IMR-90 (cell line): ENCODE measurements at regions not wholly inside any gene's neighbourhood (a gene's known extent, or its start where the extent isn't known, plus 50 kb on each side); places are given as distances from the start of the nearest gene placed in this dataset.

Experiments
- ATAC-seq: fragments of 200-7000 bp; cut with Tn5 transposase; 2 replicates; pipeline ENCODE4 v1.9.1; 2020; ENCODE audit warnings: low read depth, mild to moderate bottlenecking, moderate library complexity
- BruUV-seq: library from RNA; stranded (reverse); fragments of 400-500 nt; replicated peaks from 2 replicates; lab custom pipeline; 2021; lab: Mats Ljungman, UMichigan
- CTCF ChIA-PET: fragments of 300-600 bp; formaldehyde crosslinking; extraction: SDS; loops from one replicate; lab custom pipeline; 2021; ENCODE audit warnings: antibody characterized with exemption; lab: Yijun Ruan, JAX
- POLR2A ChIA-PET: fragments of 300-600 bp; sonication (Branson Sonifier 250); formaldehyde crosslinking; loops from one replicate; lab custom pipeline; 2022; ENCODE audit warnings: antibody characterized with exemption; ENCODE audit not compliant: unreplicated experiment; lab: Charles Lee
- DNase-seq: peaks from one replicate; pipeline ENCODE4 v3.0.0; 2013
- H2AFZ ChIP-seq: replicated peaks from 2 replicates; pipeline ENCODE3; 2013; ENCODE audit warnings: low read length, mild to moderate bottlenecking; ENCODE audit not compliant: poor library complexity
- H2AK5ac ChIP-seq: 2 replicates; pipeline ENCODE4 v1.6.1; 2013; ENCODE audit warnings: low read depth, low read length, inconsistent platforms
- H2AK9ac ChIP-seq: replicated peaks from 2 replicates; pipeline ENCODE3; 2013; ENCODE audit warnings: mild to moderate bottlenecking, low read depth, low read length, moderate library complexity; ENCODE audit not compliant: poor library complexity
- H2BK120ac ChIP-seq: 2 replicates; pipeline ENCODE4 v1.6.1; 2013; ENCODE audit warnings: low read depth, low read length, inconsistent platforms
- H2BK15ac ChIP-seq: 3 replicates; pipeline ENCODE4 v1.6.1; 2013; ENCODE audit warnings: low read depth, low read length, inconsistent platforms
- H2BK20ac ChIP-seq: 2 replicates; pipeline ENCODE4 v1.6.1; 2013; ENCODE audit warnings: low read depth, mild to moderate bottlenecking, inconsistent platforms, low read length, moderate library complexity
- H2BK5ac ChIP-seq: 2 replicates; pipeline ENCODE4 v1.6.1; 2013; ENCODE audit warnings: mild to moderate bottlenecking, low read depth, low read length, inconsistent platforms; ENCODE audit not compliant: poor library complexity, severe bottlenecking
- H3K14ac ChIP-seq: replicated peaks from 2 replicates; pipeline ENCODE4 v1.6.1; 2013; ENCODE audit warnings: low read depth, low read length, inconsistent platforms
- H3K18ac ChIP-seq: 2 replicates; pipeline ENCODE4 v1.6.1; 2013; ENCODE audit warnings: low read depth, low read length, control low read depth
- H3K23ac ChIP-seq: 2 replicates; pipeline ENCODE4 v1.6.1; 2013; ENCODE audit warnings: low read depth, low read length, inconsistent platforms
- H3K27ac ChIP-seq: 2 replicates; pipeline ENCODE4 v1.5.1; 2013; ENCODE audit warnings: mild to moderate bottlenecking, control low read depth, low read length; ENCODE audit not compliant: insufficient read depth
- H3K27me3 ChIP-seq: 2 replicates; pipeline ENCODE4 v1.6.1; 2013; ENCODE audit warnings: low read length; ENCODE audit not compliant: control insufficient read depth, insufficient read depth
- H3K36me3 ChIP-seq: 2 replicates; pipeline ENCODE4 v1.6.1; 2013; ENCODE audit warnings: low read length, mixed read lengths; ENCODE audit not compliant: control insufficient read depth, insufficient read depth
- H3K4ac ChIP-seq: 2 replicates; pipeline ENCODE4 v1.6.1; 2013; ENCODE audit warnings: low read depth, low read length, inconsistent platforms
- H3K4me1 ChIP-seq: 2 replicates; pipeline ENCODE4 v1.6.1; 2013; ENCODE audit warnings: low read length, mixed read lengths; ENCODE audit not compliant: control insufficient read depth, insufficient read depth
- H3K4me2 ChIP-seq: 2 replicates; pipeline ENCODE4 v1.6.1; 2013; ENCODE audit warnings: low read depth, mild to moderate bottlenecking, control low read depth, low read length, moderate library complexity
- H3K4me3 ChIP-seq: 2 replicates; pipeline ENCODE4 v1.5.1; 2013; ENCODE audit warnings: low read depth, mild to moderate bottlenecking, control low read depth, low read length, moderate library complexity; ENCODE audit not compliant: insufficient read depth
- H3K56ac ChIP-seq: 2 replicates; pipeline ENCODE4 v1.6.1; 2013; ENCODE audit warnings: low read length, inconsistent platforms; ENCODE audit not compliant: insufficient read depth; ENCODE audit errors: extremely low read depth
- H3K79me1 ChIP-seq, 2 experiments: 2 replicates each; pipeline ENCODE4 v1.6.1; 2013; ENCODE audit warnings: low read length in 2 of 2, inconsistent platforms in 1 of 2, low read depth in 1 of 2
- H3K9ac ChIP-seq: 2 replicates; pipeline ENCODE4 v1.6.1; 2013; ENCODE audit warnings: low read depth, low read length, control low read depth
- H3K9me1 ChIP-seq: 2 replicates; pipeline ENCODE4 v1.6.1; 2013; ENCODE audit warnings: low read length, inconsistent platforms; ENCODE audit not compliant: insufficient read depth
- H3K9me3 ChIP-seq: 2 replicates; pipeline ENCODE4 v1.6.1; 2013; ENCODE audit warnings: low read length; ENCODE audit not compliant: control insufficient read depth, insufficient read depth
- H4K20me1 ChIP-seq: 2 replicates; pipeline ENCODE4 v1.6.1; 2013; ENCODE audit warnings: low read length, inconsistent platforms; ENCODE audit not compliant: insufficient read depth
- H4K5ac ChIP-seq: 2 replicates; pipeline ENCODE4 v1.6.1; 2013; ENCODE audit warnings: mild to moderate bottlenecking, low read depth, low read length, control low read depth
- H4K8ac ChIP-seq, 2 experiments: 2 replicates each; pipeline ENCODE4 v1.6.1; 2013; ENCODE audit warnings: low read depth in 2 of 2, low read length in 2 of 2, control low read depth in 1 of 2, inconsistent platforms in 1 of 2
- H4K91ac ChIP-seq: 2 replicates; pipeline ENCODE4 v1.6.1; 2013; ENCODE audit warnings: low read depth, low read length, inconsistent platforms; ENCODE audit not compliant: insufficient read depth
- CHD1 ChIP-seq: IDR thresholded peaks from 2 replicates; pipeline ENCODE4 v1.6.1; 2012; ENCODE audit warnings: low read depth, low read length, improper control_type of control experiment
- FOS ChIP-seq: fragments of 150-350 bp; IDR thresholded peaks from 2 replicates; pipeline ENCODE4 v1.6.1; 2016; ENCODE audit warnings: low read depth, low read length
- MAFK ChIP-seq: IDR thresholded peaks from 2 replicates; pipeline ENCODE4 v1.6.1; 2012; ENCODE audit warnings: low read depth, low read length, improper control_type of control experiment
- MAZ ChIP-seq: IDR thresholded peaks from 2 replicates; pipeline ENCODE4 v1.6.1; 2012; ENCODE audit warnings: low read depth, mild to moderate bottlenecking, low read length, improper control_type of control experiment, moderate library complexity, borderline replicate concordance
- NFE2L2 ChIP-seq: fragments of 150-350 bp; IDR thresholded peaks from 2 replicates; pipeline ENCODE4 v1.6.1; 2016; ENCODE audit warnings: low read depth, mild to moderate bottlenecking, low read length
- POLR2A ChIP-seq: IDR thresholded peaks from 2 replicates; pipeline ENCODE4 v1.6.1; 2012; ENCODE audit warnings: mild to moderate bottlenecking, low read depth, low read length
- RAD21 ChIP-seq: IDR thresholded peaks from 2 replicates; pipeline ENCODE4 v1.6.1; 2012; ENCODE audit warnings: low read length, improper control_type of control experiment
- RCOR1 ChIP-seq: IDR thresholded peaks from 2 replicates; pipeline ENCODE4 v1.6.1; 2012; ENCODE audit warnings: mild to moderate bottlenecking, low read length, improper control_type of control experiment; ENCODE audit not compliant: insufficient replicate concordance
- RFX5 ChIP-seq: IDR thresholded peaks from 2 replicates; pipeline ENCODE4 v1.8.0; 2012; ENCODE audit warnings: low read depth, mild to moderate bottlenecking, low read length, moderate library complexity
- SMC3 ChIP-seq: fragments of 150-350 bp; IDR thresholded peaks from 2 replicates; pipeline ENCODE4 v1.6.1; 2016; ENCODE audit warnings: low read depth, mild to moderate bottlenecking, antibody characterized with exemption, low read length, moderate library complexity
- WGBS, 2 experiments: methylation state at CpG; one replicate each; pipeline versions ENCODE4 v1.1.5 to v1.1.7; 2013; ENCODE audit warnings: missing lambda C conversion rate in 2 of 2; ENCODE audit not compliant: insufficient read length in 1 of 2; ENCODE audit errors: extremely low coverage in 2 of 2; 5-methylcytosine and 5-hydroxymethylcytosine counted together
- dilution Hi-C: fragments of 300-500 bp; cut with HindIII; formaldehyde crosslinking; loops from one replicate; pipeline ENCODE4 v1.14.3; 2018; ENCODE audit warnings: low sequenced_read_pairs; ENCODE audit not compliant: unreplicated experiment
- in situ Hi-C: fragments of 300-500 bp; cut with MboI; formaldehyde crosslinking; loops from 3 replicates; pipeline ENCODE4 v1.14.3; 2019; ENCODE audit warnings: low sequenced_read_pairs, inconsistent platforms, mixed read lengths
- intact Hi-C: fragments of 100-400 bp; cut with micrococcal nuclease; formaldehyde crosslinking; loops from 2 replicates; pipeline ENCODE4 v1.10.0; 2022
- TF ChIP-seq, protein P1 (sequence below): fragments of 150-350 bp; IDR thresholded peaks from 2 replicates; pipeline ENCODE4 v1.6.1; 2017; ENCODE audit warnings: mild to moderate bottlenecking, antibody characterized with exemption, low read length, low read depth
- TF ChIP-seq, protein P2 (sequence below): conservative IDR thresholded peaks from 2 replicates; pipeline ENCODE4 v1.5.1; 2012; ENCODE audit warnings: mild to moderate bottlenecking, low read depth, low read length, improper control_type of control experiment

DNA sequence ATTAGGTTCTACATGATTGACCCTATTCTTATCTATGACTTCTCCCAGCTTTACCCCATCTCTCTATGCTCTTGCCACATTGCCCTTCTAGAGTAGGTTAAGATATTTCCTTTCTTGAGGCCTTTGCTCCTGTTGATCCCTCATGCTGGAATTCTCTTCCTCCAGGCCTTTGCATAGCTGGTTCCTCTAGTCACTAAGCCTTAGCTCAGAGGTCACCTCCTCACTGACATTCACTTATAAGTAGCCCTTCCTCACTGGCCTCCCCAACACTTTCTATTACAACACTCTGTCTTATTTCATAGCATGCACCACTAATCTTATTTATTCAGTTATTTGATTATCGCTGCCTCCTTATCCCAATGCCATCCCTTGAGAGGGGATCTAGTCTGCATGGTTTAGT is 228.4 kb upstream of the COL8A1 start:
- Histone ChIP-seq H3K23ac (no peak overlapping the region), H3K79me1 (no peaks in the 10 kb centered on the region), H3K9me1 (peaks cover 3% of the 10 kb centered on the region; the same call in 1 of the 2 replicates), H3K9me3 (no peaks in the 10 kb centered on the region), H4K20me1 (no peaks in the 10 kb centered on the region), H2AK5ac (peak overlapping the region; percentile 5; the same call in 1 of the 2 replicates), H3K27ac (no peak overlapping the region), H3K4me3 (no peak overlapping the region), H3K14ac (peak overlapping the region; percentile 24; the same call in 1 of the 2 replicates), H2AFZ (no peak overlapping the region), H4K8ac (peak overlapping the region; percentile 8 to 12; a peak in 1 of 4 replicates), H4K91ac (peak overlapping the region; percentile 49; the same call in 1 of the 2 replicates), H2BK5ac (peak overlapping the region; percentile 98), H3K4me2 (no peak overlapping the region), H3K27me3 (no peaks in the 10 kb centered on the region), H3K56ac (no peak overlapping the region; the same call in 1 of the 2 replicates), H3K36me3 (no peaks in the 10 kb centered on the region), H3K4me1 (peaks cover 10% of the 10 kb centered on the region), H2AK9ac (no peak overlapping the region), H2BK20ac (peak overlapping the region; percentile 28), H2BK120ac (peak overlapping the region; percentile 95), H3K4ac (peak overlapping the region; percentile 96), H3K18ac (peak overlapping the region; percentile 86; the same call in 1 of the 2 replicates), H2BK15ac (peak overlapping the region; percentile 98; the same call in 2 of the 3 replicates), H3K9ac (no peak overlapping the region), H4K5ac (peak overlapping the region; percentile 7; the same call in 1 of the 2 replicates)
- dilution Hi-C loops (no loop called here), intact Hi-C loops (loop anchor here (5.0 to 10.0 kb wide), 3 partner anchors 62 to 345 kb away; partner anchors contain the start of gene COL8A1), in situ Hi-C loops (no loop called here)
- ChIA-PET POLR2A (interaction anchor here (0.5 to 1.1 kb wide), 2 partner anchors 14 to 169 kb away, joined by 3 to 5 read pairs; no protein-coding TSS in a partner anchor), CTCF (interaction anchor here (1.3 kb wide), 1 partner anchor 65 kb away, joined by 4 read pairs; no protein-coding TSS in a partner anchor)
- TF ChIP-seq MAFK (no peak), FOS (no peak), RFX5 (no peak), NFE2L2 (no peak), POLR2A (no peak), CHD1 (no peak), MAZ (no peak), SMC3 (no peak), RCOR1 (no peak), RAD21 (no peak)
- TF ChIP-seq, protein P1, sequence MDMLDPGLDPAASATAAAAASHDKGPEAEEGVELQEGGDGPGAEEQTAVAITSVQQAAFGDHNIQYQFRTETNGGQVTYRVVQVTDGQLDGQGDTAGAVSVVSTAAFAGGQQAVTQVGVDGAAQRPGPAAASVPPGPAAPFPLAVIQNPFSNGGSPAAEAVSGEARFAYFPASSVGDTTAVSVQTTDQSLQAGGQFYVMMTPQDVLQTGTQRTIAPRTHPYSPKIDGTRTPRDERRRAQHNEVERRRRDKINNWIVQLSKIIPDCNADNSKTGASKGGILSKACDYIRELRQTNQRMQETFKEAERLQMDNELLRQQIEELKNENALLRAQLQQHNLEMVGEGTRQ, result no peak
- TF ChIP-seq, protein P2, sequence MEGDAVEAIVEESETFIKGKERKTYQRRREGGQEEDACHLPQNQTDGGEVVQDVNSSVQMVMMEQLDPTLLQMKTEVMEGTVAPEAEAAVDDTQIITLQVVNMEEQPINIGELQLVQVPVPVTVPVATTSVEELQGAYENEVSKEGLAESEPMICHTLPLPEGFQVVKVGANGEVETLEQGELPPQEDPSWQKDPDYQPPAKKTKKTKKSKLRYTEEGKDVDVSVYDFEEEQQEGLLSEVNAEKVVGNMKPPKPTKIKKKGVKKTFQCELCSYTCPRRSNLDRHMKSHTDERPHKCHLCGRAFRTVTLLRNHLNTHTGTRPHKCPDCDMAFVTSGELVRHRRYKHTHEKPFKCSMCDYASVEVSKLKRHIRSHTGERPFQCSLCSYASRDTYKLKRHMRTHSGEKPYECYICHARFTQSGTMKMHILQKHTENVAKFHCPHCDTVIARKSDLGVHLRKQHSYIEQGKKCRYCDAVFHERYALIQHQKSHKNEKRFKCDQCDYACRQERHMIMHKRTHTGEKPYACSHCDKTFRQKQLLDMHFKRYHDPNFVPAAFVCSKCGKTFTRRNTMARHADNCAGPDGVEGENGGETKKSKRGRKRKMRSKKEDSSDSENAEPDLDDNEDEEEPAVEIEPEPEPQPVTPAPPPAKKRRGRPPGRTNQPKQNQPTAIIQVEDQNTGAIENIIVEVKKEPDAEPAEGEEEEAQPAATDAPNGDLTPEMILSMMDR, result no peak
- ATAC-seq, result no peak
- no peak for DNase-seq
- BruUV-seq, result no TSS peak
- no CpG with 5 or more reads among the region's 1 CpG for WGBS, 2 experiments
